ENCODE measurements at regions not wholly inside any gene's neighbourhood (a gene's known extent, or its start where the extent isn't known, plus 50 kb on each side); places are given as distances from the start of the nearest gene placed in this dataset.

GRCh38 chr4:128350449-128351045, 62.9 kb upstream of the PGRMC2 start:
- CTCF ChIA-PET (ENCODE audit: low intra/inter-chr PET ratio, low total read pairs), result no interaction called here

More at GRCh38 chr4:128350449-128351045, 62.9 kb upstream of the PGRMC2 start:
- H3K4me1 ChIP-seq (ENCODE audit: insufficient read depth, low read length), result peaks cover 26% of the 10 kb centered on the region
- H2AFZ ChIP-seq (ENCODE audit: low read length), result no peak overlapping the region
- H3K36me3 ChIP-seq (replicated peaks in 1 of 2; ENCODE audit: control insufficient read depth in 1 of 2, insufficient read depth in 2 of 2, low read length in 2 of 2), result no peaks in the 10 kb centered on the region
- in situ Hi-C loops (cut with HindIII; ENCODE audit: extremely low pct_ligation_motif_present, low pct_unique_long_range_greater_than_20kb), result no loop called here
- H3K27ac ChIP-seq (ENCODE audit: extremely low read length, insufficient read depth, low read length), result no peak overlapping the region
- peak; percentile 68 for ATAC-seq
- H3K79me2 ChIP-seq (ENCODE audit: insufficient read depth, low read length), result no peaks in the 10 kb centered on the region
- H3K4me3 ChIP-seq (replicated peaks in 1 of 3; ENCODE audit: insufficient read depth in 1 of 3, low read depth in 2 of 3, low read length in 3 of 3), result no peak overlapping the region
- no peaks in the 10 kb centered on the region for H4K20me1 ChIP-seq (ENCODE audit: insufficient read depth, low read length)
- FAIRE-seq, result no peak
- H3K9me3 ChIP-seq (ENCODE audit: low read length), result no peaks in the 10 kb centered on the region
- intact Hi-C loops (cut with micrococcal nuclease; ENCODE audit: unreplicated experiment), result no loop called here
- no peak overlapping the region for H3K4me2 ChIP-seq (ENCODE audit: low read depth, low read length)
- TF ChIP-seq KDM6A (CRISPR knock-in tag; IDR thresholded peaks at IDR 0.05; ENCODE audit: low read depth), result no peak
- TF ChIP-seq LRRFIP1 (CRISPR knock-in tag; conservative IDR thresholded peaks at IDR 0.05), result no peak
- no peak for TF ChIP-seq JUN (CRISPR knock-in tag; IDR thresholded peaks at IDR 0.05)
- TF ChIP-seq FOXP4 (CRISPR knock-in tag; IDR thresholded peaks at IDR 0.05), result no peak
- no peak for TF ChIP-seq RELA (CRISPR knock-in tag; IDR thresholded peaks at IDR 0.05)
- TF ChIP-seq TAF1 (CRISPR knock-in tag; IDR thresholded peaks at IDR 0.05), result 0 out of 2 replicates have a peak, but pooled peaks have one; percentile 16
- no peak for TF ChIP-seq TEAD3 (CRISPR knock-in tag; optimal IDR thresholded peaks at IDR 0.05; ENCODE audit: borderline replicate concordance)
- no peak for TF ChIP-seq ZNF12 (CRISPR knock-in tag; IDR thresholded peaks at IDR 0.05)
- TF ChIP-seq CREB1 (IDR thresholded peaks at IDR 0.05), result 0 out of 2 replicates have a peak, but pooled peaks have one; percentile 25
- no peak for TF ChIP-seq CREB1 (CRISPR knock-in tag; IDR thresholded peaks at IDR 0.05)
- BruUV-seq (replicated peaks), result no TSS peak
- DNase-seq (ENCODE audit: low spot score), result no peak
- WGBS (ENCODE audit: low lambda C conversion rate), result 97% methylated on average over 2 of the region's 6 CpGs
- POLR2A ChIA-PET, result interaction anchor here (0.5 to 1.2 kb wide), 2 partner anchors 62 to 89 kb away, joined by 3 to 5 read pairs; no protein-coding TSS in a partner anchor
- H3K27me3 ChIP-seq (ENCODE audit: control insufficient read depth in 1 of 2, insufficient read depth in 2 of 2, low read length in 2 of 2), result peaks cover 0 to 7% of the 10 kb centered on the region in 2 experiments; a peak in 1 of 5 replicates
- H3K9ac ChIP-seq (ENCODE audit: insufficient read depth, low read depth, low read length), result no peak overlapping the region

Measured in HepG2 (cell line).